SK-N-SH (cell line): ENCODE measurements at regions not wholly inside any gene's neighbourhood (a gene's known extent, or its start where the extent isn't known, plus 50 kb on each side); places are given as distances from the start of the nearest gene placed in this dataset.

Experiments
- CTCF ChIP-seq: fragments of 200-600 bp; sonication (generic); IDR thresholded peaks from 2 replicates; pipeline ENCODE4 v1.6.1; 2017; ENCODE audit warnings: antibody characterized with exemption, mild to moderate bottlenecking, moderate library complexity
- MXI1 ChIP-seq: IDR thresholded peaks from 2 replicates; pipeline ENCODE4 v1.6.1; 2012; ENCODE audit warnings: mild to moderate bottlenecking, low read depth, low read length, improper control_type of control experiment
- NFIC ChIP-seq: IDR thresholded peaks from 2 replicates; pipeline ENCODE4 v1.4.0; 2012; ENCODE audit warnings: borderline replicate concordance
- POLR2AphosphoS5 ChIP-seq: IDR thresholded peaks from 2 replicates; pipeline ENCODE4 v1.6.1; 2012; ENCODE audit warnings: low read depth, low read length
- RAD21 ChIP-seq: IDR thresholded peaks from 2 replicates; pipeline ENCODE4 v1.6.1; 2012; ENCODE audit warnings: mild to moderate bottlenecking, low read length
- REST ChIP-seq: IDR thresholded peaks from 2 replicates; pipeline ENCODE4 v1.6.1; 2012; ENCODE audit warnings: mild to moderate bottlenecking, low read depth, low read length, moderate library complexity
- ZBTB33 ChIP-seq: IDR thresholded peaks from 2 replicates; pipeline ENCODE4 v1.4.0; 2012; ENCODE audit warnings: low read depth, borderline replicate concordance

GRCh38 chr5:133794771-133795415 lies 173.5 kb downstream of the C5orf15 start:
- no peak for TF ChIP-seq REST
- TF ChIP-seq CTCF = no peak
- no peak for TF ChIP-seq ZBTB33
- TF ChIP-seq RAD21 = no peak
- TF ChIP-seq POLR2AphosphoS5 = no peak
- TF ChIP-seq MXI1 = no peak
- TF ChIP-seq NFIC = no peak
